GM21515 (cell line): ENCODE measurements at regions not wholly inside any gene's neighbourhood (a gene's known extent, or its start where the extent isn't known, plus 50 kb on each side); places are given as distances from the start of the nearest gene placed in this dataset.
"Not testable (repeated sequence)": the region's sequence is repeated elsewhere in the genome, so short reads cannot be mapped to it uniquely, and the experiment has no call there.

Experiments used
- ATAC-seq: cut with Tn5 transposase; IDR thresholded peaks from one replicate; pipeline ENCODE4 v1.9.1; 2021; ENCODE audit not compliant: unreplicated experiment

DNA sequence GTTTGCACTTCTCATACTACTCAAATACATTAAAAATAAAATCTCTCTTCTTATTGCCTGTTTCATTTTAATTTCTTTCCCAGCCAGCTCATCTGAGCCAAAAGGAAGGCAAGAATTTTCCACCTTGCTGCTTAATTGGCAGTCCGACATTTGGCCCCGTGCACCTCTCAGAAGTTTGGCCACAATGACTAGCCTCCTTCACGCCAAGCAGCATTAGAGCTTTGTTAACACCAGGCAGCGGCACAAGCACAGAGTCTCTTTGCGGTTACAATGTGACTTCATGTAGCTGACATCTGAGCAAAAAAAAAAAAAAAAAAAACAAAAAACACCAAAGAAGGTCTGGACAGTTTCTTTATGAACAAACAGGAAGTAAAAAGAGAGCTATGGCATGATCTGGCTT lies 248.9 kb downstream of the OSR1 start:
- ATAC-seq, result no peak

- ATAC-seq, result no peak
These were observed 252.0 kb downstream of the OSR1 start for GRCh38 chr2:19106376-19106775.

GRCh38 chr2:19104503-19104902 lies 253.9 kb downstream of the OSR1 start:
- ATAC-seq, result no peak

GRCh38 chr2:19102696-19103423 lies 255.6 kb downstream of the OSR1 start:
- ATAC-seq, result no peak

GRCh38 chr2:19101968-19102367 lies 256.5 kb downstream of the OSR1 start:
- ATAC-seq, result no peak

GRCh38 chr2:19100570-19100969 lies 257.9 kb downstream of the OSR1 start:
- no peak for ATAC-seq

- ATAC-seq, result no peak
These were observed 259.2 kb downstream of the OSR1 start for GRCh38 chr2:19099181-19099580.

- ATAC-seq, result no peak
These were observed 259.8 kb downstream of the OSR1 start for GRCh38 chr2:19098467-19099160.

DNA sequence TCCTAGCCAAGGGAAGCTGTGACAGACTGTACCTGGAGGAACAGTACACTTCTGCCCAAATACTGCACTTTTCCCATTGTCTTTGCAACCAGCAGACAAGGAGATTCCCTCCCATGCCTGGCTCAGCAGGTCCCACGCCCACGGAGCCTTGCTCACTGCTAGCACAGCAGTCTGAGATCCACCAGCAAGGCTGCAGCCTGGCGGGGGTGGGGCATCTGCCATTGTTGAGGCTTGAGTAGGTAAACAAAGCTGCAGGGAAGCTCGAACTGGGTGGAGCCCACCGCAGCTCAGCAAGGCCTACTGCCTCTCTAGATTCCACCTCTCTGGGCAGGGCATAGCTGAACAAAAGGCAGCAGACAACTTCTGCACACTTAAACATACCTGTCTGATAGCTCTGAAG lies 268.9 kb downstream of the OSR1 start:
- ATAC-seq, result not testable (repeated sequence)

GRCh38 chr2:19086231-19086651 lies 272.2 kb downstream of the OSR1 start:
- ATAC-seq, result no peak

GRCh38 chr2:19078709-19079108 lies 279.7 kb downstream of the OSR1 start:
- ATAC-seq, result no peak

- no peak for ATAC-seq
These were observed 284.9 kb downstream of the OSR1 start for GRCh38 chr2:19073522-19073921.

- no peak for ATAC-seq
These were observed 286.3 kb downstream of the OSR1 start for GRCh38 chr2:19072161-19072560.

GRCh38 chr2:19070886-19071285 lies 287.5 kb downstream of the OSR1 start:
- ATAC-seq, result no peak

DNA sequence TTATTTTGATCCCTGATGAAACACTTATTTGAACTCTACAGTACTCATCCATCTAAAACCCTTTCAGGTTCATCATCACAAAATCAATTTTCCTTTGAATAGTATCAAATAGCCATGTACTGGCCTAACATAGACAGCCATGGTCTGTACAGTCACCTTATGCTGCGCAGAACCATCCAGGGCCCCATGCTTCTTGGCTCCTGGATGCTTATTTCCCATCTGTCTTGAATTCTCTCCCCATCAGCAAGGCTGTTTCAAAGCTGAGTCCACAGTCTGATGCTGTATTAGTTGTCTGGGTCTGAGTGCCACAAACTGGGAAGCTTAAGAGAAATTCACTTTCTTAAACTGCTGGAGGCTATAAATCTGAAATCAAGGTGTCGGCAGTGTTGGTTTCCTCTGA lies 290.2 kb downstream of the OSR1 start:
- no peak for ATAC-seq

DNA sequence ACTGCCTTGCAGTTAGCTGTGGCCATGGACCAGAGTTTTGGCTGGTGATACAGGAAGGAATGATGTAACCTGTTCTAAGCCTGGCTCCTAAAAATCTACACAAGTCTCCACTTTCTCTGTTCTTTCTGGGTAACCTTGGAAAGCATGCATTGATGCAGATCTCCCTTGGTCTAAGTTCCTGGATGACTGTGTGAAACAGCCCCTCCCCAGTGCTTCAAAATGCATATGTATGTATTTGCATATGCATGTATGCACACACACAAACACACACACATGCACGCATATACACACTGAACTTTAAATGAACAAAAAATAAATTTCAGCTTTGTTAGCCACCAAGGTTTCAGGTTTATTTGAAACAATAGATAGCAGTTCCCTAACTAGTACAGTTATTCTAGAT lies 296.1 kb downstream of the OSR1 start:
- no peak for ATAC-seq

DNA sequence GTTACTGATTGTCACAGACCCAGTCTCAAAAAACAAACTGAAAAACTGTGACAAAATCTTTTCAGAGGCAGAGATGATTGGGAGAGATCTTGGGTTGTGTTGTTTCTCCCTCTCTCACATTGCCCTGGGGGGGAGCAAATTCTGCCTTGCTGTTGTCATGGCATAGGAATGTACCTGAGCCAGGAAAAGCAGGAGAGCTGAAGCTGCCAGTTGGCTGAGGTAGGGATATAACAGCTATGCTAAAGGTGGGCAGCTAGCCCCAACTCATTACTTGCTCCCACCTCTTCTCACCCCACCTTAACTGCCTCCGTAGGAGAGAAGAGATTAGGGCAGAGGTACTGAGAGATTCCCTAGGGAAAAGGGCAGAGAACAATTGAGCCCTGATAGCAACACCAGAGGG lies 299.3 kb downstream of the OSR1 start:
- ATAC-seq, result no peak

- no peak for ATAC-seq
These were observed 307.1 kb downstream of the OSR1 start for GRCh38 chr2:19051203-19051831.

DNA sequence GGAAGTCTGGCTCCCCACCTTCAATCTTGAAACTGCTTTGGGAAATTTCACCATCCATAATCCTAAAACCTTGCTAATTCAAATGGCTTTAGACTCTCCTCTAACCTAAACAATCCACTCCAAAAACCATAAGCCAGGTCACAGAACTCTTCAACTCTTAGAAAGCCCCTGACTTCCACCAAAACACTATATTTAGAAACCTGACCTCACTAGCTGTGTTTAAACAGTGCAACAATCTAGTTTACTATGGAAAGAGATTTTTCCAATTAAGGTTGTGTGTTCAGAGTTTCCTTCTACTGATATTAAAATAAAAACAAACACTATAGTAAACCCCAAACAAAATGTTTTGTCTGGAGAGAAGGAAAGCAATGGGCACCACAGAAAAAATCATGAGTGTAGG lies 308.1 kb downstream of the OSR1 start:
- ATAC-seq, result no peak

GRCh38 chr2:19048593-19049266 lies 309.7 kb downstream of the OSR1 start:
- ATAC-seq, result no peak

DNA sequence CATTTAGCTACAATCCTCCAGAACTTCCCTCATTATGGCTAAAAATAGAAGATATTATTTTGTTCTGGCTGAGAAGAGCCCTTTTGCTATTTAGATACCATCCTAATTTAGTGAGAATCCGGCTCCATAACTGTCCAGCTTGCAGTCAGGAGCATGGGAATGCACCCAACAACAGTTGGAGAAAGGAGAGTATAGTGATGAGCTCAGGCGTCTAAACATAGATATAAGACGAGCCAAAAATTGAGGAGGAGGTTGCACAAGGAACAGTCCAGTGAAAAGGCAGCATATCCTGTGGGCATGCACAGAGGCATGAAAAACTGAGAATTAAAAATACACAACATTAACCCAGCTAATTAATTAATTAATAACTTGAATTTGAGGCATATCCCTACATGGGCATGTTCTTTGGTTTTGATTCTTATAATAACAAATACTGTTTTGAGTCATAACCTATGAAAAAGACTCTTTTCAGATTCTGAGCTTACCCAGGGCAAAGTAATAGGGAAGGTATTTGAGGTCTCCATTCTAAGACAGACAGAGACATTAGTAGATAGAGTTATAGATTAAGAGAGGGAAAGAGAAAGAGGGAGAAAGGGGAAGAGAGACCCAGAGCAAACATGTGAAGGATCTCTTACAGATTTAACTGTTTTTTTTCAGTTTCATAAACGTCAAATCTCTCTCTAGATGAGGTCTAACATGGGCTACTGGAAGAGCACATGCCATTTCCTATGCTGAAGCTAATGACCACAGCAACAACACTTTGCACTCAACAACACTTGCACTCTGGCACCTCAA lies 311.2 kb downstream of the OSR1 start:
- ATAC-seq, result peak; percentile 89
